GM12873 (cell line): ENCODE measurements at regions not wholly inside any gene's neighbourhood (a gene's known extent, or its start where the extent isn't known, plus 50 kb on each side); places are given as distances from the start of the nearest gene placed in this dataset.

Source experiments
- TF ChIP-seq, protein P1 (sequence below): IDR thresholded peaks from 2 replicates; pipeline ENCODE4 v1.5.1; 2012; ENCODE audit warnings: low read depth, mild to moderate bottlenecking, moderate library complexity, low read length, control low read depth; ENCODE audit not compliant: insufficient read depth; ENCODE audit errors: missing control alignments

DNA sequence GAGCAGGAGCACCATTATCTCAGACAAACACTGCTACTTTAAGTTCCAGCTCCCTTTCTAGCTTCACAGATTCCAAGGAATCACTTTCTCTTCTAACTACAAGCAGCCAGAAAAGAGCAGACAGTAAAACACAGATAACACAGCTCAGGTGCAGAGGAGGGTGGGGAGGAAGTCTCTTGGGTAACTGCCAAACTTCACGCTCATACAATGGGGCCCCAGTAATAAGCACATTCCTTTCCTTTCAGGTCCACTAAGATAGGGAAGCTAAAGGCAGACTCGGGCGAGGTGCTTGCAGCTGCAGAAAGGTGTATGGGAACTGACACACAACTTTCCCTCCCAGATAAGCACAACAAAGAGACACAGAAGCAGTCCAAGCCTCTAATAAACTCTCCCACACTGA lies 69.2 kb upstream of the OR9G4 start:
- TF ChIP-seq, protein P1, sequence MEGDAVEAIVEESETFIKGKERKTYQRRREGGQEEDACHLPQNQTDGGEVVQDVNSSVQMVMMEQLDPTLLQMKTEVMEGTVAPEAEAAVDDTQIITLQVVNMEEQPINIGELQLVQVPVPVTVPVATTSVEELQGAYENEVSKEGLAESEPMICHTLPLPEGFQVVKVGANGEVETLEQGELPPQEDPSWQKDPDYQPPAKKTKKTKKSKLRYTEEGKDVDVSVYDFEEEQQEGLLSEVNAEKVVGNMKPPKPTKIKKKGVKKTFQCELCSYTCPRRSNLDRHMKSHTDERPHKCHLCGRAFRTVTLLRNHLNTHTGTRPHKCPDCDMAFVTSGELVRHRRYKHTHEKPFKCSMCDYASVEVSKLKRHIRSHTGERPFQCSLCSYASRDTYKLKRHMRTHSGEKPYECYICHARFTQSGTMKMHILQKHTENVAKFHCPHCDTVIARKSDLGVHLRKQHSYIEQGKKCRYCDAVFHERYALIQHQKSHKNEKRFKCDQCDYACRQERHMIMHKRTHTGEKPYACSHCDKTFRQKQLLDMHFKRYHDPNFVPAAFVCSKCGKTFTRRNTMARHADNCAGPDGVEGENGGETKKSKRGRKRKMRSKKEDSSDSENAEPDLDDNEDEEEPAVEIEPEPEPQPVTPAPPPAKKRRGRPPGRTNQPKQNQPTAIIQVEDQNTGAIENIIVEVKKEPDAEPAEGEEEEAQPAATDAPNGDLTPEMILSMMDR = no peak

DNA sequence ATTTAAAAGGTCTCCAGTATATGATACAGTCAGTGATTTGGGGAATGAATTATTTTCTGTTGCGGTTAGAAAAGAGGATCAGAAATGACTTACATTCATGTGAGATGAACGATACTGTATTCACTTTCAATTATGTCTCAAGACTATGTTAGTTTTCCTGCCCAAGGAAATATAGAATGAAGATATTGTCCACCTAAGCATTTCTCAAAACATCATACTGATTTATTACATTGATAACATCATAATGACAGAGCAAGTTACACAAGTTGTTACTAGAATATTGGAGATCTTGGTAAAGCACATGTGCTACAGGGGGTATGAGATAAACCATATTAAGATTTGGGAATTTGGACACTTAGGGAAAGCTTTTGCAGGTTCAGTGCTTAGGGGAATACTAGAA lies 67.8 kb upstream of the OR9G4 start:
- TF ChIP-seq, protein P1 = no peak

- TF ChIP-seq, protein P1 = no peak
Measured at GRCh38 chr11:56808326-56808725, 59.8 kb upstream of the OR9G4 start.

GRCh38 chr11:56799691-56800210 lies 51.3 kb upstream of the OR9G4 start:
- TF ChIP-seq, protein P1 = no peak
